GM19239 (cell line): ENCODE measurements at regions not wholly inside any gene's neighbourhood (a gene's known extent, or its start where the extent isn't known, plus 50 kb on each side); places are given as distances from the start of the nearest gene placed in this dataset.

ENCODE experiments used
- DNase-seq: peaks from one replicate; pipeline ENCODE4 v3.0.0; 2011; ENCODE audit warnings: low spot score; ENCODE audit not compliant: insufficient read length
- FAIRE-seq: peaks from 2 replicates; lab custom pipeline; 2011; peaks lifted over from hg19 to GRCh38; lab: Jason Lieb, UNC

GRCh38 chr4:45650545-45650944, 473.3 kb downstream of the GABRG1 start:
- DNase-seq: no peak
- FAIRE-seq: no peak

DNA sequence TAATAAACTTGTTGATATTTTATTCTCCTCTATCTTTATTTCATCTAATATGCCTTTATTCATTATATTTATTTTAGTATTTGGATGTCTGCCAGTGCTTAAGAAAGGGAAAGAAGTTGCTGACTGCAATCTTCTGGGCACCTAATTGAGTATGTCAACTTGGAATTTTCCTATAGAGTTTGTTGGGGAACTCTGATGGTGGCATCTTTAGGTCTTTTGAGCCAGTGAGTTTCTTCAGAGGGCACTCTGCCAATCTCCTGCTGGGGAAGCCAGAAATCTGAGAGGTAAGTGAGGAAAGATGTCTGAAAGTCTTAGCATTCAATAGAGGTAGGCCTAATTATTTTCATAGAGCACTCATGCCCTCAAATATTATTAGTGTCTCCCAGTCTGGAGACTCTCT, 475.0 kb downstream of the GABRG1 start:
- DNase-seq (no peak), FAIRE-seq (no peak)

DNA sequence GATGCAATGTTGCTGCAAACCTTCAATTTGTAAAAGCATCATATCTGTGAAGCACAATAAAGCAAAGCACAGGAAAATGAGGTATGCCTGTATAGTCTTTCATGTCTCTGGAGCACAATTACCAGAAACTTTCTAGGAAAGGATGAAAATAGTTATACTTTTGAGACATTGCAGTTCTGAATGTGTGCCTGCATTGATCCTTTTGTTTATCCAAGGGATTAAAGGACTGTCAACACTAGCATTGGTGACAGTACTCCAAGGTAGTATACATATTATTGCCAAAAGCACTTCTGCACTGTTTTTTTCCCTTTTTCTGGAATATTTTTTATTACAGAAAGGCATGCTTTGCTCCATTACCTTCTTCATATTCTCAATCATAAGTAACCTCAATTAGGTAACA, 476.0 kb downstream of the GABRG1 start:
- no peak for FAIRE-seq
- no peak for DNase-seq

GRCh38 chr4:45646885-45647590, 476.8 kb downstream of the GABRG1 start:
- DNase-seq (no peak), FAIRE-seq (no peak)

- DNase-seq (no peak), FAIRE-seq (no peak)
These were observed 483.6 kb downstream of the GABRG1 start for GRCh38 chr4:45640281-45640680.

- DNase-seq (no peak), FAIRE-seq (no peak)
These were observed 485.2 kb downstream of the GABRG1 start for GRCh38 chr4:45638641-45639040.

GRCh38 chr4:45636175-45636574, 487.7 kb downstream of the GABRG1 start:
- DNase-seq (no peak), FAIRE-seq (no peak)

GRCh38 chr4:45629717-45630116, 494.1 kb downstream of the GABRG1 start:
- FAIRE-seq (no peak), DNase-seq (no peak)

DNA sequence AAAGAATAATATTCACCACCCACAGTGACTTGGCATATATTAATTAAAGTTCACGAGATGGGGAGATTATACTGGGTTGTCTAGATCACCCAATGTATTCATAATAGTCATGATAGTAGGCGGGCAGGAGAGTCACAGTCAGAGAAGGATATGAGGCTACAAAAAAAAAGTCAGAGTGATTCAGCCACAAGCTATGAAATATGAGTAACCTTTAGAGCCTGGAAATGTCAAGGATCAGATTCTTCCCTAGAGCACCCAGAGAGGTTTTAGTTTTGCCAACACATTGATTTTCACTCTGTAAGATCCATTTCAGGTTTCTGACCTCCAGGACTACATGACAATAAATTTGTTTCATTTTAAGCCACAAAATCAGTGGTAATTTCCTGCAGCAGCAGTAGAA, 501.9 kb downstream of the GABRG1 start:
- DNase-seq (no peak), FAIRE-seq (no peak)

DNA sequence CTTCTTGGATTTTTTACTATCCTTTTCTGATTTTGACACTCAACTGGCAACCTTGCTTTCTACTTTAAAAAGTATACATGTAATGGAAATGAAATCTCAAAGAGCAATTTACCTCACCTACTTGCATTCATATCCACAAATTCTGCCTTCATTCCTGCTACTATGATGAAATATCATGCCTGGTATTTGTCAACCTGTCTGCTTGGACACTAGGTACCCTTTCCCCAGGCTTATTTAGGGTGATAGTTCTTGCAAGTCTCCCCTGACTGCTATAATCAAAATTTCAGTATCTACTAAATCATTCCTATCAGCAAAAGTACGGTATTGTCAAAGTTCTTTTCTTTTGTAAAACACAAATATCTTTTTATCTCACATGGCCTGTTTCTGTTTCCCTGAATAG, 503.0 kb downstream of the GABRG1 start:
- DNase-seq: no peak
- FAIRE-seq: no peak

- FAIRE-seq (no peak), DNase-seq (no peak)
These were observed 527.3 kb downstream of the GABRG1 start for GRCh38 chr4:45596379-45597101.

DNA sequence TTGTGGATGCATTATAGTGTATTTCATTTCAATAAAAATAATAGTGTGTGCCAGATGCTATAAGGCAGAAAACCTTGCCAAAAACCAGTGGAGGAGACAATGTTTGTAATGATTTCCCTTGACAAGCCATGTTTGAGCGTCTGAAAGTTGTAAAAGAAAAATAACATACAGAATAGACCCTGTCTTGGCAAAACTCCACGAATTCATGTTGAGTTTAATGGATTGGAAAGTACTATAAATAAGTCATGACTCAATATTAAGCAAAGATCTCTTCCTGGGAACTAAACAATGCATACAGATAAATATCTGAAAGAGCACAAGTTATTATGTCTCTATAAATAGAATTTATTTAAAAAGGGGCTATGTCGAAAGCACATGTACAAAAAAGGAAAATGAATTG, 543.5 kb downstream of the GABRG1 start:
- DNase-seq: no peak
- FAIRE-seq: no peak

GRCh38 chr4:45578874-45579273, 545.0 kb downstream of the GABRG1 start:
- DNase-seq: no peak
- no peak for FAIRE-seq

- DNase-seq (no peak), FAIRE-seq (no peak)
These were observed 547.6 kb downstream of the GABRG1 start for GRCh38 chr4:45576275-45576674.

- DNase-seq (no peak), FAIRE-seq (no peak)
These were observed 554.2 kb downstream of the GABRG1 start for GRCh38 chr4:45569619-45570018.

- DNase-seq (no peak), FAIRE-seq (no peak)
These were observed 555.2 kb downstream of the GABRG1 start for GRCh38 chr4:45568694-45569093.

GRCh38 chr4:45566896-45567603, 556.8 kb downstream of the GABRG1 start:
- FAIRE-seq: no peak

GRCh38 chr4:45554423-45554822, 569.4 kb downstream of the GABRG1 start:
- DNase-seq (no peak), FAIRE-seq (no peak)

More at GRCh38 chr4:45566896-45567603, 556.8 kb downstream of the GABRG1 start:
- no peak for DNase-seq

DNA sequence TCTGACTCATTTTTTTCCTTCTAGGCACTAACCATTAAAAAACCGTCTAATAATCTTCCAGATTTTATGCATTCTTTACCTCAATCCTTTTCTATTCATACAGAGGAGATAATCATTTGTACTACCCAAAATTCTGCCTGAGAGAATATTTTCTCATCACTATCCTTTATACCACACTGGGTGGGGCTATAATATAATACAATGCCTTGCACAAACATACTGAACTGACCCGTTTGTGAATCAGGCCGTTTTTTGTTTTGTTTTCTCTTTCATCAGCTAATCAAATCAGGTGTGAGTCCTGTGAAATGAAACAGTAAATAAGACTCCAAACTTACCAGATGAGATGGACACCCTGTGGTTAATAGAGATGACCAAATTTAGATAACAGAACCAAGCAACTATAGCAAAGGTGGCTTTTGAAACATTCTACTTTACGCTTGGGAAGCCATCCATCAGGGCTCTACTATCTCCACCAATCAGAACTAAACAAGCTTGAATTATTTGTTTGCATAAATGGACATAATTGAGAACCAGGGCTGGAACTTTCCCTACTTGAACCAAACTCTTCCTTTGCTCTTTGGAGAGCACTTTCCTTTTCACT, 573.0 kb downstream of the GABRG1 start:
- FAIRE-seq (no peak), DNase-seq (no peak)

DNA sequence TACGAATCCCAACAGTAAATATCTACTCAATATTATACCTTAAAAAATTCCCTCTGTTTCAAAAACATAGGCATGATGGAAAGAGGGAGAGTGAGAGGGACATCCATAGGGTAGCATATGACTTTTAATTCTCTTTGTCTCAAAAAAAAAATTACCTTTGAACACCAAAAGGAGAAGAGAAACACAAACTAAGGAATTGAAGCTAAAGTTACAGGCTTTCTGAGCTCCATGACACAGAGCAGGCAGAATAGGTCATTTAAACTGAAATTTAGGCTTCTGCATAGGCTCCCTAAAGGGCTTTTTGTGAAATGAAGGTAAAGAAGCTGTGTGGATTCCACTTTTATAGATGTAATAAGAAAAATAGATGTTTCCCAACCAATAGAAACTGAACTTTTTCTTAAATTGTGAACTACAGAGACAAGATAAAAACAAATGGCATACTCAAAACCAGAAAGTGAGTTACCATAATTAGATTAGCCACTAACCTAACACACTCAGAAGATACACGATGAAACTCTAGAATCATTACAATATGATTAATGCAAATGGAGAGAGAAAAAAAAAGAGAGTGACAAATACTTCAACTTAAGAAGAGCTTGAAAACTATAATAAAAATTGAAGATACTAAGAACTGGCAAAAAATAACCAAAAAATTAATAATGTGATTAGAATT, 584.6 kb downstream of the GABRG1 start:
- no peak for DNase-seq
- no peak for FAIRE-seq
